HCT116 (cell line): ENCODE measurements at regions not wholly inside any gene's neighbourhood (a gene's known extent, or its start where the extent isn't known, plus 50 kb on each side); places are given as distances from the start of the nearest gene placed in this dataset.
"Not testable (repeated sequence)": the region's sequence is repeated elsewhere in the genome, so short reads cannot be mapped to it uniquely, and the experiment has no call there.

Source experiments
- ATAC-seq: fragments of 200-7000 bp; cut with Tn5 transposase; 2 replicates; pipeline ENCODE4 v1.9.1; 2020; ENCODE audit warnings: mild to moderate bottlenecking, moderate library complexity
- BruUV-seq: library from RNA; stranded (reverse); fragments of 400-500 nt; replicated peaks from 2 replicates; lab custom pipeline; 2021; lab: Mats Ljungman, UMichigan
- CTCF ChIA-PET: fragments of 300-600 bp; sonication (Branson Sonifier 250); formaldehyde crosslinking; loops from one replicate; lab custom pipeline; 2021; ENCODE audit warnings: antibody characterized with exemption; lab: Charles Lee
- POLR2A ChIA-PET: fragments of 300-600, 350-600 bp; sonication (Branson Sonifier 250); formaldehyde crosslinking; loops from one replicate; lab custom pipeline; 2021; ENCODE audit warnings: antibody characterized with exemption; lab: Charles Lee
- RAD21 ChIA-PET, 2 experiments: fragments of 300-600 bp; sonication (Branson Sonifier 250); formaldehyde crosslinking; loops; one replicate each; lab custom pipeline; 2023; ENCODE audit warnings: low total read pairs in 2 of 2; ENCODE audit not compliant: uncharacterized antibody in 2 of 2, unreplicated experiment in 2 of 2, low non-redundant PET in 1 of 2; lab: Charles Lee
- DNase-seq: peaks from one replicate; pipeline ENCODE4 v3.0.0-alpha.2; 2010; ENCODE audit warnings: low read depth, low spot score
- H2AFZ ChIP-seq: fragments of 200-600 bp; shearing (Covaris generic), sonication (generic); 2 replicates; pipeline ENCODE4 v1.6.1; 2017; ENCODE audit warnings: low read depth, mixed run types, mixed read lengths, antibody characterized with exemption, low read length; ENCODE audit not compliant: poor library complexity, severe bottlenecking
- H3K27ac ChIP-seq: 2 replicates; pipeline ENCODE4 v1.5.1; 2012; ENCODE audit warnings: low read depth, low read length
- H3K27me3 ChIP-seq: fragments of 200-600 bp; sonication (generic); 2 replicates; pipeline ENCODE4 v1.6.1; 2016; ENCODE audit warnings: mixed run types, low read length, mixed read lengths; ENCODE audit not compliant: insufficient read depth
- H3K36me3 ChIP-seq, 2 experiments: fragments of 200-500 bp in 1 of 2; fragments of 200-600 bp in 1 of 2; sonication (Bioruptor generic) in 1 of 2; sonication (generic) in 1 of 2; 2 replicates each; pipeline versions ENCODE4 v1.5.1 to v1.6.1; 2014 to 2016; ENCODE audit warnings: low read length in 2 of 2, inconsistent platforms in 1 of 2, mixed read lengths in 1 of 2, mixed run types in 1 of 2; ENCODE audit not compliant: insufficient read depth in 2 of 2, control insufficient read depth in 1 of 2
- H3K4me1 ChIP-seq, 2 experiments: fragments of 200-600 bp in 1 of 2; sonication (generic) in 1 of 2; 2 replicates each; pipeline versions ENCODE4 v1.5.1 to v1.6.1; 2012 to 2017; ENCODE audit warnings: low read length in 2 of 2, inconsistent platforms in 1 of 2, mild to moderate bottlenecking in 1 of 2, mixed read lengths in 1 of 2, mixed run types in 1 of 2, moderate library complexity in 1 of 2; ENCODE audit not compliant: insufficient read depth in 2 of 2, control insufficient read depth in 1 of 2
- H3K4me2 ChIP-seq: fragments of 200-600 bp; sonication (generic); 2 replicates; pipeline ENCODE4 v1.6.1; 2017; ENCODE audit warnings: mixed run types, low read length, mixed read lengths
- H3K4me3 ChIP-seq, 2 experiments: fragments of 200-600 bp in 1 of 2; sonication (generic) in 1 of 2; replicated peaks in 1 of 2; 2 replicates each; pipeline ENCODE4 v1.5.1; 2011 to 2016; ENCODE audit warnings: low read length in 2 of 2, control low read depth in 1 of 2, low read depth in 1 of 2, mild to moderate bottlenecking in 1 of 2, mixed read lengths in 1 of 2, mixed run types in 1 of 2
- H3K79me2 ChIP-seq: fragments of 200-600 bp; sonication (generic); 2 replicates; pipeline ENCODE4 v1.6.1; 2017; ENCODE audit warnings: mild to moderate bottlenecking, mixed run types, low read length, moderate library complexity, mixed read lengths; ENCODE audit not compliant: insufficient read depth
- H3K9ac ChIP-seq: fragments of 200-600 bp; sonication (generic); 2 replicates; pipeline ENCODE4 v1.6.1; 2016; ENCODE audit warnings: low read length, mixed read lengths
- H3K9me2 ChIP-seq: fragments of 200-600 bp; sonication (generic), shearing (Covaris generic); 2 replicates; pipeline ENCODE4 v1.6.1; 2017; ENCODE audit warnings: mixed run types, mild to moderate bottlenecking, moderate library complexity; ENCODE audit not compliant: insufficient read depth
- H3K9me3 ChIP-seq, 2 experiments: fragments of 200-500 bp in 1 of 2; fragments of 200-600 bp in 1 of 2; sonication (Bioruptor generic) in 1 of 2; sonication (generic) in 1 of 2; 2 replicates each; pipeline ENCODE4 v1.6.1; 2014 to 2017; ENCODE audit warnings: low read length in 2 of 2, mixed read lengths in 2 of 2, inconsistent platforms in 1 of 2, low read depth in 1 of 2, mild to moderate bottlenecking in 1 of 2, mixed run types in 1 of 2, moderate library complexity in 1 of 2; ENCODE audit not compliant: control insufficient read depth in 1 of 2, insufficient read depth in 1 of 2
- H4K20me1 ChIP-seq: fragments of 200-600 bp; sonication (generic), shearing (Covaris generic); 2 replicates; pipeline ENCODE4 v1.6.1; 2017; ENCODE audit warnings: mixed run types, mild to moderate bottlenecking, moderate library complexity; ENCODE audit not compliant: insufficient read depth
- CBX3 ChIP-seq: IDR thresholded peaks from 2 replicates; pipeline ENCODE4 v1.6.1; 2012; ENCODE audit warnings: low read depth
- CEBPB ChIP-seq: IDR thresholded peaks from 2 replicates; pipeline ENCODE4 v1.6.1; 2012; ENCODE audit warnings: low read depth
- EGR1 ChIP-seq: IDR thresholded peaks from 2 replicates; pipeline ENCODE4 v1.6.1; 2012; ENCODE audit warnings: low read depth
- ELF1 ChIP-seq: IDR thresholded peaks from 2 replicates; pipeline ENCODE4 v1.6.1; 2012; ENCODE audit warnings: low read depth, borderline replicate concordance
- EZH2phosphoT487 ChIP-seq: fragments of 200-600 bp; IDR thresholded peaks from 2 replicates; pipeline ENCODE4 v1.6.1; 2018; ENCODE audit warnings: antibody characterized with exemption, borderline replicate concordance
- FOSL1 ChIP-seq: IDR thresholded peaks from 2 replicates; pipeline ENCODE4 v1.6.1; 2012; ENCODE audit warnings: low read depth
- JUND ChIP-seq: IDR thresholded peaks from 2 replicates; pipeline ENCODE4 v1.6.1; 2012
- MAX ChIP-seq: IDR thresholded peaks from 2 replicates; pipeline ENCODE4 v1.6.1; 2012
- POLR2A ChIP-seq: IDR thresholded peaks from 2 replicates; pipeline ENCODE4 v1.7.0; 2011; ENCODE audit warnings: borderline replicate concordance; ENCODE audit not compliant: insufficient read depth, insufficient read length; ENCODE audit errors: extremely low read depth
- POLR2AphosphoS5 ChIP-seq: IDR thresholded peaks from 2 replicates; pipeline ENCODE4 v1.6.1; 2011; ENCODE audit warnings: mild to moderate bottlenecking, low read depth, low read length, moderate library complexity
- RAD21 ChIP-seq: IDR thresholded peaks from 2 replicates; pipeline ENCODE4 v1.6.1; 2012; ENCODE audit warnings: low read depth, mild to moderate bottlenecking
- SIN3A ChIP-seq: IDR thresholded peaks from 2 replicates; pipeline ENCODE4 v1.6.1; 2012; ENCODE audit warnings: low read depth
- TCF7L2 ChIP-seq: IDR thresholded peaks from 2 replicates; pipeline ENCODE4 v1.7.0; 2011; ENCODE audit warnings: borderline replicate concordance, inconsistent platforms; ENCODE audit not compliant: insufficient read depth, insufficient read length; ENCODE audit errors: extremely low read depth
- YY1 ChIP-seq: IDR thresholded peaks from 2 replicates; pipeline ENCODE4 v1.6.1; 2011; ENCODE audit warnings: low read length, low read depth, moderate library complexity, mild to moderate bottlenecking; ENCODE audit not compliant: insufficient replicate concordance; ENCODE audit errors: extremely low read depth
- ZBTB33 ChIP-seq: IDR thresholded peaks from 2 replicates; pipeline ENCODE4 v1.6.1; 2011; ENCODE audit warnings: mild to moderate bottlenecking, low read length, moderate library complexity; ENCODE audit not compliant: insufficient replicate concordance; ENCODE audit errors: extremely low read depth
- ZFX ChIP-seq: fragments of 450-650 bp; IDR thresholded peaks from 2 replicates; pipeline ENCODE4 v1.6.1; 2017
- intact Hi-C: fragments of 100-400 bp; cut with micrococcal nuclease; formaldehyde crosslinking; loops from 2 replicates; pipeline ENCODE4 v1.10.0; 2022

GRCh38 chr10:62500116-62500515 is 125.9 kb downstream of the ZNF365 start:
- H3K4me3 ChIP-seq, H3K4me1 ChIP-seq, CTCF ChIA-PET: not testable (repeated sequence)

GRCh38 chr10:62501547-62501946 is 127.4 kb downstream of the ZNF365 start:
- Histone ChIP-seq H3K4me3 (no peak overlapping the region), H3K4me2 (no peak overlapping the region), H3K79me2 (no peaks in the 10 kb centered on the region), H3K4me1 (no peaks in the 10 kb centered on the region), H3K9ac (no peak overlapping the region), H3K27ac (no peak overlapping the region), H2AFZ (no peak overlapping the region), H3K9me2 (no peaks in the 10 kb centered on the region), H3K9me3 (no peaks in the 10 kb centered on the region), H3K36me3 (no peaks in the 10 kb centered on the region), H4K20me1 (no peaks in the 10 kb centered on the region), H3K27me3 (peaks cover 7% of the 10 kb centered on the region)
- CTCF ChIA-PET, result no interaction called here
- DNase-seq (no peak), ATAC-seq (no peak)
- BruUV-seq, result no TSS peak
- RAD21 ChIA-PET, result no interaction called here
- intact Hi-C loops, result no loop called here
- TF ChIP-seq CBX3 (no peak), RAD21 (no peak), ZBTB33 (no peak), JUND (no peak), EZH2phosphoT487 (no peak), MAX (no peak), CEBPB (no peak), EGR1 (no peak), ZFX (no peak), TCF7L2 (no peak), FOSL1 (no peak), SIN3A (no peak), YY1 (no peak), ELF1 (no peak), POLR2A (no peak), POLR2AphosphoS5 (no peak)
- POLR2A ChIA-PET, result no interaction called here

More at GRCh38 chr10:62500116-62500515, 125.9 kb downstream of the ZNF365 start:
- BruUV-seq, H3K79me2 ChIP-seq, RAD21 ChIA-PET, H4K20me1 ChIP-seq, H3K9me3 ChIP-seq, intact Hi-C loops, H3K9ac ChIP-seq, H3K27ac ChIP-seq, H3K36me3 ChIP-seq, H3K27me3 ChIP-seq, ATAC-seq, DNase-seq, H2AFZ ChIP-seq, H3K4me2 ChIP-seq, H3K9me2 ChIP-seq, POLR2A ChIA-PET: not testable (repeated sequence)
